ENCODE measurements at regions not wholly inside any gene's neighbourhood (a gene's known extent, or its start where the extent isn't known, plus 50 kb on each side); places are given as distances from the start of the nearest gene placed in this dataset.

- H3K36me3 ChIP-seq: no peaks in the 10 kb centered on the region
- TF ChIP-seq, protein P1, sequence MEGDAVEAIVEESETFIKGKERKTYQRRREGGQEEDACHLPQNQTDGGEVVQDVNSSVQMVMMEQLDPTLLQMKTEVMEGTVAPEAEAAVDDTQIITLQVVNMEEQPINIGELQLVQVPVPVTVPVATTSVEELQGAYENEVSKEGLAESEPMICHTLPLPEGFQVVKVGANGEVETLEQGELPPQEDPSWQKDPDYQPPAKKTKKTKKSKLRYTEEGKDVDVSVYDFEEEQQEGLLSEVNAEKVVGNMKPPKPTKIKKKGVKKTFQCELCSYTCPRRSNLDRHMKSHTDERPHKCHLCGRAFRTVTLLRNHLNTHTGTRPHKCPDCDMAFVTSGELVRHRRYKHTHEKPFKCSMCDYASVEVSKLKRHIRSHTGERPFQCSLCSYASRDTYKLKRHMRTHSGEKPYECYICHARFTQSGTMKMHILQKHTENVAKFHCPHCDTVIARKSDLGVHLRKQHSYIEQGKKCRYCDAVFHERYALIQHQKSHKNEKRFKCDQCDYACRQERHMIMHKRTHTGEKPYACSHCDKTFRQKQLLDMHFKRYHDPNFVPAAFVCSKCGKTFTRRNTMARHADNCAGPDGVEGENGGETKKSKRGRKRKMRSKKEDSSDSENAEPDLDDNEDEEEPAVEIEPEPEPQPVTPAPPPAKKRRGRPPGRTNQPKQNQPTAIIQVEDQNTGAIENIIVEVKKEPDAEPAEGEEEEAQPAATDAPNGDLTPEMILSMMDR (IDR thresholded peaks at IDR 0.05): no peak
- intact Hi-C loops (cut with DNase I): no loop called here
- H3K4me3 ChIP-seq: no peak overlapping the region
- H3K27ac ChIP-seq: no peak overlapping the region
- H3K27me3 ChIP-seq: no peaks in the 10 kb centered on the region
- ATAC-seq (no peak), DNase-seq (peak; percentile 30)
- peaks cover 8% of the 10 kb centered on the region for H3K4me1 ChIP-seq
- no peaks in the 10 kb centered on the region for H3K9me3 ChIP-seq
Observed at GRCh38 chr10:110442746-110443145, 55.0 kb upstream of the DUSP5 start.

- TF ChIP-seq, protein P1 (IDR thresholded peaks at IDR 0.05): no peak
- H3K36me3 ChIP-seq: no peaks in the 10 kb centered on the region
- no peaks in the 10 kb centered on the region for H3K9me3 ChIP-seq
- ATAC-seq (no peak), DNase-seq (peak; percentile 41)
- no peak overlapping the region for H3K4me3 ChIP-seq
- peaks cover 9% of the 10 kb centered on the region for H3K4me1 ChIP-seq
- no peaks in the 10 kb centered on the region for H3K27me3 ChIP-seq
- intact Hi-C loops (cut with DNase I): no loop called here
- no peak overlapping the region for H3K27ac ChIP-seq
Observed at GRCh38 chr10:110443239-110444003, 54.3 kb upstream of the DUSP5 start.

DNA sequence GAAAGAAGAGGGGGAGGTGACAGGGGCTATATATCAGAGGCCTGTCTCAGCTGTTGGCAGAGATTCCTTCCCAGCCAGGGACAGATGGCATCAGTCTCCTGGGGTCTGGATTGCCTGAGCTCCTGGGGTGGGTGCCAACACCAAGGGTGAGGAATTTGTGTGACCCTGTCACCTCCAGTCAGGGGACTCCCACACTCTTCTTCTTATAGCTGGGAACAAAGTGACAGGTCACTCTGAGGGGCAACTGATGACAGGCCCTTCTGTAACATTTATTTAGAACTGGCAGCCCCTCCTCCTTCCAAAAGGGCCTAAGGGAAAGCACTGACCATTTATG is 53.7 kb upstream of the DUSP5 start:
- DNase-seq (no peak), ATAC-seq (no peak)
- TF ChIP-seq, protein P1 (IDR thresholded peaks at IDR 0.05): no peak
- peaks cover 9% of the 10 kb centered on the region for H3K4me1 ChIP-seq
- H3K36me3 ChIP-seq: no peaks in the 10 kb centered on the region
- no peak overlapping the region for H3K4me3 ChIP-seq
- no peaks in the 10 kb centered on the region for H3K9me3 ChIP-seq
- H3K27me3 ChIP-seq: no peaks in the 10 kb centered on the region
- intact Hi-C loops (cut with DNase I): no loop called here
- no peak overlapping the region for H3K27ac ChIP-seq

- intact Hi-C loops (cut with DNase I): no loop called here
- TF ChIP-seq, protein P1 (IDR thresholded peaks at IDR 0.05): no peak
- peak; percentile 23 for DNase-seq
Observed at GRCh38 chr10:110445871-110446270, 51.8 kb upstream of the DUSP5 start.

GRCh38 chr10:110446277-110446676 is 51.4 kb upstream of the DUSP5 start:
- Histone ChIP-seq H3K9me3 (no peaks in the 10 kb centered on the region), H3K4me3 (no peak overlapping the region), H3K36me3 (no peaks in the 10 kb centered on the region), H3K27ac (no peak overlapping the region), H3K4me1 (peaks cover 9% of the 10 kb centered on the region), H3K27me3 (no peaks in the 10 kb centered on the region)
- intact Hi-C loops (cut with DNase I): no loop called here
- DNase-seq (no peak), ATAC-seq (no peak)
- TF ChIP-seq, protein P1 (IDR thresholded peaks at IDR 0.05): no peak

More at GRCh38 chr10:110445871-110446270, 51.8 kb upstream of the DUSP5 start:
- Histone ChIP-seq H3K27ac (no peak overlapping the region), H3K4me1 (peaks cover 9% of the 10 kb centered on the region), H3K27me3 (no peaks in the 10 kb centered on the region), H3K4me3 (no peak overlapping the region), H3K9me3 (no peaks in the 10 kb centered on the region), H3K36me3 (no peaks in the 10 kb centered on the region)
- ATAC-seq: no peak
